ENCODE measurements at regions not wholly inside any gene's neighbourhood (a gene's known extent, or its start where the extent isn't known, plus 50 kb on each side); places are given as distances from the start of the nearest gene placed in this dataset.
"Not testable (repeated sequence)": the region's sequence is repeated elsewhere in the genome, so short reads cannot be mapped to it uniquely, and the experiment has no call there.

DNA sequence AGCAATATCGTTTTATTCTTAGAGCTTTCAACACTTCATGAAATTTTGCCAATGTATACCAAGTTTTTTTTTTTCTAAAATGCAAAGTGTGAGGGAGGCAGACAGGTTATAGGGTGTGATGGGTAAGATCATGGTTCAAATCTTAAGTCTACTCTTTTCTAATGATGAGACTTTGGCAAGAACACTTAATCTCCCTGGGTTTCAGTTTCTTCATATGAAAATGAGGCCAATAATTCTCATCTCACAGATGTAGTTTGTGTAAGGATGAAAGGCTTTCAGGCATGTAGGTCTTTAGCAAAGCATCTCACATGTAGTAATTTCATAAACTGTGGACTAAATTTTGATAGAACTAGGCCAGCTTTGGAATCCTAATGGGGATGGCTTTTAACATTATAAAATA, 457.1 kb downstream of the QKI start:
- DNase-seq, result no peak
- ATAC-seq (ENCODE audit: poor library complexity), result no peak
- intact Hi-C loops (cut with DNase I), result no loop called here

DNA sequence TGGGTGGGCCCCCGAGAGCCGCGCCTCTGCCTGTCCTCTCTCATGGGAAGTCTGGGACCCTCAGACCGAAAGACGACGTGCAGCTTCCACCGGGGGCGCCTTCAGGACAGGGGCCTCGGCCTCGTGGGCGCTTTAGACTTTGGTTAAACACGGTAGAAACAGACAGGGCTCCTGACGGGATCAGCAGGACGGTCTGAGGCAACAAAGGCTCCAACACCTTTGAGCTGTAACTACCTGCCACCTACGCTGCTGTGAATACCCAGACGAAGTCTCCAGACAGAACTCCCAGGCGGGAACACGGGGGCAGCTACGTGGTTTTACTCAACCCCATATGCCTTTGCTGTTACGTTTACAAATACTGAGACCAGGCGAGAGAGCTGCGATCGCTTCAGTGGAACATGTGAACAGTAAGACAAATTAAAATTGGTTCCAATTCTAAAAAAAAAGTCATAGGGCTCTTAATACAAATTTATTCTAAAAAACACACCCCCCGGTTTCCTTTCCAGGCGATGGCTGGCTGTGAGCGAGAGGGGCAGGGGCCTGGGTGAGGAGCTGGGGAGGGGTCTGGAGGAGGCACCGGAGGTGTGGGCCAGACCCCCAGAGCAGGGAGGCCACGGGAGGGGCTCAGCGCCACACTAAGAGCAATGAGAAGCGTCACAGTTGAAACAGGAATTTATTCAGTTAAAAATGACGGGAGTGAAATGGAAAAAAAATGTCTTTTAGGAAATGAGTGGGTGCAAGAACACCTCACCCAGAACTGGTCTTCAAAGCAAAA, 453.2 kb downstream of the QKI start:
- ATAC-seq (ENCODE audit: poor library complexity) (no peak), DNase-seq (no peak)
- intact Hi-C loops (cut with DNase I), result no loop called here

DNA sequence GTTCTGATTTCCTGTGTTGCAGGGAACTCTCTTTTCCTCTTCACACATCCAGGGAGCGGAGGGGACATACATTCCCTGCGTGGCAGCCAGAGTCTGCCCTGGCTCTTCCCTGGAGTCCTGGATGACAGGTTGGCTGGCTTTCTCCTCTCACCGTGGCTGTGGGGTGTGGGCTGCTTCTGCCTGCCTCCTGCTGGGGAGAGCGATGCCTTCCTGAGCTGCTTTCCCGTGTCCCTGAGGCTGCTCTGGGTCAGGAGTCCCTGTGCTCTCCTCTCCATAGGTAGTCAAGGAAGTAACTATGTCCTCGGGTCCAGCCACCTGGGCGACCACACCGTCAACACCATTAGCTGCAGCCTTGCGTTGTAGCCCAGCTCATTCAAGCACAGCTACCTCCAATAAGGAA, 451.7 kb downstream of the QKI start:
- intact Hi-C loops (cut with DNase I), result no loop called here
- ATAC-seq (ENCODE audit: poor library complexity) (peak; percentile 56), DNase-seq (no peak)

DNA sequence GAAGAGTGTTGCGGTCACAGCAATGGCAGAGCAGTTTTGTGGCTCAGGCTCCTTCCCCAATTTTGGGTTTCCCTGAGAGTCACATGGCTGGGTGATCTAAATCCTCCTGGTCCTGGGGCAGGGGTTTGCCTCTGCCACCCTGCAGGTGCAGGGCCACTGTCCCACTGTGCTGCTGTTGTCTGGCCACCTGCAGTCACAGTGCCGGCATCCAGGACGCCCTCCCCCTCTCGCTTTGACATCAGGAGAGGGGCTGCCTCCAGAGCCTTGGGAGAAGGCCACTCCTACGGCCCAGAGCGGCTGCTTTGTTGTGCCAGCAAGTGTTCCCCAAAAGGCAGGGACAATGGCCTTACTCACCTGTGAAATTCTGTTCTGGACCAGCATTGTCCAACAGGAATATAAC, 449.0 kb downstream of the QKI start:
- intact Hi-C loops (cut with DNase I), result no loop called here
- DNase-seq (no peak), ATAC-seq (ENCODE audit: poor library complexity) (no peak)

DNA sequence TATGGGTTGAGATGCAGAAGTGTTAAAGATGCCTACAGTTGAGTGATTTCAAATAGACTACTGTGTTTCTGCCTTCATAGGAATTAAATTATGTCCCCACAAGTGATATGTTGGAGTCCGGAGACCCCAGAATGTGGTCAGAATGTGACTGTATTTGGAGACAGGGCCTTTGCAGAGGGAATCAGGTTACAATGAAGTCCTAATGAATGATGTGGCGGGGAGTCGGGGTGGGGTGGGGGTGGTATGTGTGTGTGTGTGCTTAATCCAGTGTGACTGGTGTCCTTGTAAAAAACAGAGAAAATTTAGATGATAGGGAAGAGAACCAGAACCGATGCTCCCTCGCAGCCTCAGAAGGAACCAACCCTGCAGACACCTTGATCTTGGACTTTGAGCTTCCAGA, 448.2 kb downstream of the QKI start:
- no peak for DNase-seq
- no peak for ATAC-seq (ENCODE audit: poor library complexity)
- intact Hi-C loops (cut with DNase I), result no loop called here

DNA sequence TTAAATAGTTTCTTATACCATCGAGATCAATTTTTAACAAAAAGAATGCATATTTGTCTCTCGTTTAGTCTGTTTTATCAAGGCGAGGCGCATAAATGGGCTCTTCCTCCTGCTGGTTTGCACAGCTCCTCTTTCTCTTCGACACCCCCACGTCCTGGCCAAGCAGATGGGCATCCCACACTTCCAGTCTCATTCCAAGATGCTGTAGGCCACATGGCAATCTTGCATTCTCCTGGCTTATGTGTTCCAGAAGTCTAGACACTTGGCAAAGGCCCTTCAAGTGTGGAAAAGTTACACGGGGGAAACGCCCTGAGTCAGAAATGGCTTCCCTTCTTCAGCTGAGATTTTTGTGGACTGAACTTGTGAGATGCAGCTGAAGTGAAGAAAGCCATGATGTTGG, 447.1 kb downstream of the QKI start:
- intact Hi-C loops (cut with DNase I), result no loop called here
- ATAC-seq (ENCODE audit: poor library complexity) (no peak), DNase-seq (no peak)

DNA sequence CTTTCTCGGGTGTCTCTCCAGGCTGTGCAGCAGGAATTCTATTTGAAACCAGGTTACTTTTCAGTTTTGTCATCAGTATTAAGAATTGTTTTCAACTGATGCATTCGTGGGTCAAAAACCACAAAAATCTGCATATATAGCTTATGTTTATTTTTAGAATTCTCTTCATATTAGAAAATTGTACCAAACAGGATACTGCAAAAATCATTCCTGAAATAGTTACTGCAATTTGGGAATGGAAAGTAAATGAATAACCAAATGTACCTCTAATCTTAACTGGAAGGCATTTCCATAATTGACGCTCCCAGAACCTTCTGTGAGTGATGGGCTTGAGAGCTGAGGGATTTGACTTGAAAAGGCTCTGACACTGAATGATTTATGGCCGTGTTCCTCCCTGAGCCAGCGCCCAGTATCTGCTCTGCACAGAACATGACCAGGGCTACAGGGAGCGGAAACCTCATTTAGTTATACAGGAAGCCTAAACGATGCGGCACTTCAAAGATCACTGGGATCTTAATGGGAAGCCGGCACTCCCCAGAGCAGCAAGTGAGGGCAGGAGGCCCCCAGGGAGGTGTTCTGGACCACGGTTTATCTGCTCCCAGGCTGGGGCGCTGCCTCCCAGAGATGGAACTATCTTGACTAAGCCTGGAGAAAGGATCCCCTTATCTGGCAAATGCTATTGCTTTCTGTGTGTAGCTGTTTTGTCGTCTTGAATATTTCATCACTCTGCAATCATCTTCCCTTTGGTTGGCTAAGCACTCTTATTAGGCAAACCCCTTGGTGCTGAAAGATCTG, 446.0 kb downstream of the QKI start:
- ATAC-seq (ENCODE audit: poor library complexity), result peak; percentile 71
- intact Hi-C loops (cut with DNase I), result no loop called here
- peak; percentile 57 for DNase-seq

DNA sequence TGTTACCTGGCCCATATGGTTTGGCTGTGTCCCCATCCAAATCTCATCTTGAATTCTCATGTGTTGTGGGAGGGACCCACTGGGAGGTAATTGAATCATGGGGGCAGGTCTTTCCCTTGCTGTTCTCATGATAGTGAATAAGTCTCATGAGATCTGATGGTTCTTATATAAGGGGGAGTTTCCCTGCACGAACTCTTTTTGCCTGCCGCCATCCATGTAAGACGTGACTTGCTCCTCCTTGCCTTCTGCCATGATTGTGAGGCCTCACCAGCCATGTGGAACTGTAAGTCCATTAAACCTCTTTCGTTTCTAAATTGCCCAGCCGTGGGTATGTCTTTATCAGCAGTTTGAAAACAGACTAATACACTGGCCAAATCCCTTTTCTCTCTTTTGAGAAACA, 444.4 kb downstream of the QKI start:
- DNase-seq; intact Hi-C loops (cut with DNase I); ATAC-seq (ENCODE audit: poor library complexity): not testable (repeated sequence)

DNA sequence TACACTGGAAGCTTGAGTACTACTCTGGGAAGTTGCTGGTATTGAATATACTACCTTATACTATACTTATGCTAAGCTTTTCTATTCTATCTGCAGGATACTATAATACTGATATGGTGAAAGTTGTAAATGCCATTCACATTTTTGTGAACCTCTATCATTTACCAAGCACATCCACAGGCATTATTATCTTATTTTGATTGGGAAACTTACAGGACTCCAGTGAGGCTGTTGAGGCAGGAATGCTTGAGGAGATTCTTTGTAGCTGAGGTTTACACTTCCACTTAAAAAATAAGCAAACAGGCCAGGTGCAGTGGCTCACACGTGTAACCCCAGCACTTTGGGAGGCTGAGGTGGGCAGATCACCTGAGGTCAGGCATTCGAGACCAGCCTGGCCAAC, 442.9 kb downstream of the QKI start:
- intact Hi-C loops (cut with DNase I), result no loop called here
- no peak for DNase-seq
- ATAC-seq (ENCODE audit: poor library complexity), result no peak

DNA sequence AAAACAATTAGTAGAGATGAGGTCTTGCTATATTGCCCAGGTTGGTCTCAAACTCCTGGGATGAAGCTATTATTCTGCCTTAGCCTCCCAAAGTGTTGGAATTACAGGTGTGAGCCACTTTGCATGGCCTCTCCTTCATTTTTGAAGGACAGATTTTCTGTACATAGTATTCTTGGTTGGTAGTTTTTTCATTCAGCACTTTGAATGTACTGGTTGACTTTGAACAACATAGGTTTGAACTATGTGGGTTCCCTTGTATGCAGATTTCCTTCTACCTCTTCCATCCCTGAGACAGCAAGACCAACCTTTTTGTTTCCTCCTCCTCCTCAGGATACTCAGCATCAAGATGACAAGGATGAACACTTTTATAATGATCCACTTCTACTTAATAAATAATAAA, 436.4 kb downstream of the QKI start:
- ATAC-seq (ENCODE audit: poor library complexity) (no peak), DNase-seq (no peak)
- intact Hi-C loops (cut with DNase I), result no loop called here

DNA sequence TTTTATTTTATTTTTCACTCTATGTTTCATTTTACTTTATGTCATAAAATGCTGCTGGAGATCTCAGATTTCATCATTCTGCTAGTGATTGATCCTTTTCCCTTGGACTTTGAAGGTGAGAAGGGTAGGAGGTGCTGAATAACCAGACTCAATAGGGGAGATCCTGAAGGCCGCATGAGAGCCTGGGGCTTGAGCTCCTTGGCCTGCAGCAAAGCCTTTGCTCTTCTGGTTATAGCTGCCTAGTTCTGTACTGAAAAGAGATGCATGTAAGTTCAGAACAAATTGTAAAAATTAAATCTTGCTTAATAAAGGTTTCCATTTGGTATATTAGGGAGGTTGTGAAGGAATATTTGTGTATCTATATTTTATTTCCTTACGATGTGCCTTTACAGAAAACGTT, 430.2 kb downstream of the QKI start:
- ATAC-seq (ENCODE audit: poor library complexity), result no peak
- no peak for DNase-seq
- intact Hi-C loops (cut with DNase I), result loop anchor here (10.0 kb wide), 1 partner anchor 110 kb away; no protein-coding TSS in a partner anchor

DNA sequence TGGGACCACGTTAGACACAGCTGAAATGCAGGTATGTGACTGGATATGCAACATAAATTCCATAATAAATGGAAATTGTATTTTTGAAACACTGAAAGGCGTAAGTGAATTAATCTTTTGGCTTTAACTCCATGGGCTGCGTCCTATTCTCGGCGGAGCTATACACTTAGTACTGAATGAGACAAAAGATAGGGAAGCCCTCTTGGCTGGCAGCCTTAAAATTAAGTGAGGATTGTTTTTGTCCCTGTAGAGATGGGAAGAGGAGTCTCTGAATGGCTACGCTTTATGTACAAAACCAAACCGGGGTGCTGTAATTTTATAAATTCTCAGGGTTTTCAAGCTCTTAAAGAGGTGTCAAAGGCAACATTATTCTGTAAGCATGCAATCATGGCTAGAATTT, 429.8 kb downstream of the QKI start:
- peak; percentile 81 for ATAC-seq (ENCODE audit: poor library complexity)
- intact Hi-C loops (cut with DNase I), result loop anchor here (10.0 kb wide), 1 partner anchor 110 kb away; no protein-coding TSS in a partner anchor

DNA sequence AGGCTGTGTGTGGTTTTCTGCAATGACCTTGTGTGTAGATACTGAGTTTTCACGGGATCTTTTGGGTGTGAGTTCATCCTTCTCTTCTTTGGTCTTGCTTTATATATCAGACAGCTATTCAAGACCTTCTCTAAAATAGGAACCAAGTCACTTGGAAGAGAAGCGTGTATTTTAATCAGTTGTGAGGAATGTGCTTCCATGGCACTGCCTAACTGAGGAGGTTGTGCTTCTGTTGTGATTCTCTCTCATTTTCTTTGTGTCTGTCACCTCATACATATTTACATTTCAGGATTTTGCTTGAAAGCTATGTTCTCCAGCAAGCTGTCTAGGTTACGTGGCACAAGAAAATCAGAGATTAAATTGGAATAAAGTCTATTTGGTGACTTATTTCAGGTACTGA, 428.7 kb downstream of the QKI start:
- peak; percentile 51 for ATAC-seq (ENCODE audit: poor library complexity)
- intact Hi-C loops (cut with DNase I), result loop anchor here (10.0 kb wide), 1 partner anchor 112 kb away; no protein-coding TSS in a partner anchor
- no peak for DNase-seq

More for the DNA sequence above, 429.8 kb downstream of the QKI start:
- no peak for DNase-seq

DNA sequence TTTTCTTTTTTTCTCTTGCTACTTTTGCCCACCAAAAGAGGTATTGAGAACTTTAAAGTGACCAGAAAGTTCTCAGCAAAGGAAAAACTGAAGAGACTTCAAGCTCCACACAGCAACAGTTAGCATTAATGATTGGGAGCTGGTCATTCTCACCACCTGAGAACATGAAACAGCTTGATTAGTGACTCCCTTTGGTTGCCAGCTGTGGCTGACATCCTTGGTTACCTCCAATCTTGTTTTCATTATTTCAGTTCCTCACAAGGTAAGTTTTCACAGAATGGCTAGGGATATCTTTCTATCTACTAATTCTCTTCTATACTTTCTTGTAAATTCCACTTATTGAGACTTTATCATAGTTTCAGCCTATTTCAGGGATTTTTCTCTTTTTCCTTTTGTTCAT, 427.9 kb downstream of the QKI start:
- DNase-seq (no peak), ATAC-seq (ENCODE audit: poor library complexity) (no peak)
- intact Hi-C loops (cut with DNase I), result loop anchor here (10.0 kb wide), 1 partner anchor 112 kb away; no protein-coding TSS in a partner anchor

DNA sequence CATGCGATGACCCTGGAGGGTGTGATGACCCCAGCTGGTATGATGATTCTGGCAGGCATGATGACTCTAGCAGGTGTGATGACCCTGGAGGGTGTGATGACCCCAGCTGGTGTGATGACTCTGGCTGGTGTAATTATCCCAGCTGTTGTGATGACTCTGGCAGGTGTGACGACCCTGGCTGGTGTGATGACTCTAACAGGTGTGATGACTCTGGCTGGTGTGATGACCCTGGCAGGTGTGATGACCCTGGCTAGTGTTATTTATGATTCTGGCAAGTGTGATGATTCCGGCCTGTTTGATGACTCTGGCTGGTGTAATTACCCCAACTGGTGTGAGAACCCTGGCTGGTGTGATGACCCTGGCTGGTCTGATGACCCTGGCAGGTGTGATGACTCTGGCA, 427.2 kb downstream of the QKI start:
- DNase-seq (no peak), ATAC-seq (ENCODE audit: poor library complexity) (no peak)
- intact Hi-C loops (cut with DNase I), result loop anchor here (10.0 kb wide), 1 partner anchor 113 kb away; no protein-coding TSS in a partner anchor

DNA sequence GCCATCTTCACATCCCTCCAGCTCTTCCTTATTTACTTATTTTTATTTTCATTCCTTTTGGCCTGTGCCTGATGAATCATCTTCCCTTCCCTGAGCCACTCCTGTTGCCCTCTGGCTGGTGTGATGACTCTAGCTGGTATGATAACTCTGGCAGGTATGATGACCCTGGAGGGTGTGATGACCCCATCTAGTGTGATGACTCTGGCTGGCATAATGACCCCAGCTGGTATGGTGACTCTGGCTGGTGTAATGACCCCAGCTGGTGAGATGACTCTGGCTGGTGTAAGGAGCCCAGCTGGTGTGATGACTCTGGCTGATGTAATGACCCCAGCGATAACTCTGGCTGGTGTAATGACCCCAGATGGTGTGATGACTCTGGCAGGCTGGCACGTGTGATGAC, 426.8 kb downstream of the QKI start:
- intact Hi-C loops (cut with DNase I), result loop anchor here (10.0 kb wide), 1 partner anchor 113 kb away; no protein-coding TSS in a partner anchor
- ATAC-seq (ENCODE audit: poor library complexity) (no peak), DNase-seq (no peak)

DNA sequence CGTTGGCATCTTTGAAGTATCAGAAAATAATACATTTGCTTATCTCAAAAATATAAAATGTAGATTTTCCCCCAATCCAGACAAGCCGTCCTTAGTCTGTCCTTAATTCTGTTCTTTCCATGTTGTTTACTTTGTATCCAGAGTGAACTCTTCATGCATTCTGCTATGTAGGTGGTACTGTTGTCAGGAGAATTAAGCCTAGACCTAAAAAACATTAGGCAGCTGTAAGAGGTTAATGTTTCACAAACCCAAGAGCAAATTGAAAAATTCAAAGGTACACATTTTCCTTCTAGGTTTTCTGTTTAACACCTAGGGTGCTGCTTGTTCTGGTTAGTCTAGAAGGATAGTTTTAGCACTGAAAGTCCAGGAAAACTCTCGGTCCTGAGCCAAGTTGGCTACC, 426.4 kb downstream of the QKI start:
- intact Hi-C loops (cut with DNase I), result loop anchor here (10.0 kb wide), 1 partner anchor 114 kb away; no protein-coding TSS in a partner anchor
- DNase-seq, result no peak
- ATAC-seq (ENCODE audit: poor library complexity), result no peak

DNA sequence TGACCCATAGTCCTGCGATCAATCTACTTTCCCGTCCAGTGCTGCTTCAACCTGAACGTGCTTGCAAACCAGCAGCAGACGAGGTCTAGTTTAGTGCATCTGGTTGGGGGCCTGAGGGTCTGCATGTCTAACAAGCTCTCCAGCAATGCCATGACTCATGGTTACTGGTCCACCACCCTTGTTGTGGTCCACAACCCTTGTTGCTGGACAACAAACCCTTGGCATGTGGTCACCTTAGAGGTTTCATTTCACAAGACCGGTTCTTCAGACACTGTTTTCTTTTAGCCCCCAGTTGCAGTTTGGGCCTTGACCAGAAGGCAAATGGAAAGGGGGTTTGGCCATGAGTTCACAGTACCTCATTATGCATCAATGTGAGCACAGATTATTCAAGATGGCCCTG, 424.8 kb downstream of the QKI start:
- ATAC-seq (ENCODE audit: poor library complexity) (no peak), DNase-seq (no peak)
- intact Hi-C loops (cut with DNase I), result no loop called here

DNA sequence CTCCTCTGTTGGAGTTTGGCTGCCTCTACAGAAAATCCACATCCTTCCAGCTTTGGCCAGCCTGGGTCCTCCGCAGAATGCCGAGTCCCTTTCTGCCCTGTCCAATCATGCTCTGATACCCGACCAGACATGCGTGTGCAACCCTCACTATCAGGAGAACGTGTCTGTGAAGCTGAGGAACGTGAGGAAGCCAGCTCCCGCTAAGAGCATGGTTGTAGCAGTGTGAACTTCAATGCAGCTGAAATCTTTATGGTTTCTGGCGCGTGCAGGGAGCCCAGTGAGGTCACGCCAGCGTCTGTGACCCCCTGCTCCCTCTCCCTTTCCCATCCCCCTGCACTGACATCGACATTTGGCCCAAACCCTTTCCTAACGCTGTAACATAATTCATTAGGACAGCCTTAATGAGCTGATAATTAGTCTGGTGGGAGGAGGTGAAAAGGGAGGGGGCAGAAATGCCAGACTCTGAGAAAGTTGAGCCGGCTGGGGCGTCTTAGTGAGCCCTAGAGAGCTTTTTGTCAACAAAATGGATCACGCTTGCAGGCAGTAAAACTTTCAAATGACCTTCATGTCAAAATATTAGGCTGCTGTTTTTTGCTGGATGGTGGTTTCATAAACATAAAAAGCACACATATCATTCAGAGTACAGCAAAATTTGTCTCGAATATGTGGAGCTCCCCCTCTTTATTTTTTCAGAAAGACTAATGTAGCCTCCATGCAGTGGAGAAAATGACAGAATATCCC, 423.3 kb downstream of the QKI start:
- intact Hi-C loops (cut with DNase I), result no loop called here
- ATAC-seq (ENCODE audit: poor library complexity) (peak; percentile 78), DNase-seq (no peak)
